Renal cortical epithelial cell (primary cell): ENCODE measurements at regions not wholly inside any gene's neighbourhood (a gene's known extent, or its start where the extent isn't known, plus 50 kb on each side); places are given as distances from the start of the nearest gene placed in this dataset.

Experiments
- DNase-seq: peaks from one replicate; pipeline ENCODE4 v3.0.0-alpha.2; 2011; ENCODE audit warnings: low read depth

DNA sequence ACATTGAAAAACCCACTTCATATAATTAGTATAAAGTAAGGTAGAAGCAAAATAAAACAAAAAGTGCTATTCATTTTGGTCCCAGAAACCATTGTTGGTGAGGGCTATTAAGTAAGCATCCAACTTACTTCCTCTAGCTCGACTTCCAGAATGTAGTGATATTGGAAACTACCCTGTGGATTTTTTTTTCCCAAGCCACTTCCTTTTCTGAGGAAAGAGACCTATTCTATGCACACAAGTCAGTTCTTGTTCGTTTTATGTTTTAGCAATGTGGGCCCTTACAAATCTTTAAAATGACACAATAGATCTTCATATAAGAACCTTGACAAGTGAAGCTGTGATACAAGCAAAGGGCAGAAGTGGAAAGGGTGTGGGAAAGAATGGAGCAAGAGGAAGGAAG lies 402.0 kb upstream of the TBL1XR1 start:
- DNase-seq, result no peak

DNA sequence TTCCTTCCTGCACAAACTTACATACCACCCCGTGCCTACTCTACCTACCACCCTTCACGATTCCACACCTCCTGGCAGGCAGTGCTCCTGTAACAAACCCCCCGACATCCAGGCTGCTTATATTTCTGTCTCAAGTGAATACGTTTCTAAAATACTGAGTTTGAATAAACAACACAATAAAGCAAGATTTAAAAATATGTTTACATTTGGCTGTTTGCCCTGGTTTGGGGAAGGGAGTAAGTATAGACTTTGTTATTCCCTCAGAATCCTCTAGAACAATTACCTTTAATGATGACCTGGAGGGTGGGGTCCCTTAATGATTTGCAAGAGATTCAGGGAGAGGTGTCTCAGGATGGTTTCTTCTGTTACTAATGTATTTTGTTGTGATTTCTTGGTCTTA lies 402.6 kb upstream of the TBL1XR1 start:
- no peak for DNase-seq

DNA sequence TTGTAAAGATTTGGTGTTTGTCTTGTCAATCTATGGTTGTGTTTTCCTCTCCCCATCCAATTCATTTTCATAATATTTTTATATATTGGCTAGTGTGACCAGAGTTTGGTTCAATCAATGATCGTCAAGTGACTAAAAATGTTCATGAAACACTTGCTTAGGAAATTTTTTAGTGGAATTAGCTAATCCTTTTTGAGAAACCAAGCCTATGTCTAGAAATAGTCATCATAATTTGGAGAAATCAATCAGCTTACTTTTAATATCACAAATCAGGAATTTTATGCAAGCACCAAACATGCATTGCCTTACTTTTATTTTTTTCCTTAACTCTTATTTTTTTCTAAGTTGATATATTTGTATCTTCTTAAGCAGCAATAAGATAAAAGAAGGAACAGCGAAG lies 403.1 kb upstream of the TBL1XR1 start:
- DNase-seq, result no peak

DNA sequence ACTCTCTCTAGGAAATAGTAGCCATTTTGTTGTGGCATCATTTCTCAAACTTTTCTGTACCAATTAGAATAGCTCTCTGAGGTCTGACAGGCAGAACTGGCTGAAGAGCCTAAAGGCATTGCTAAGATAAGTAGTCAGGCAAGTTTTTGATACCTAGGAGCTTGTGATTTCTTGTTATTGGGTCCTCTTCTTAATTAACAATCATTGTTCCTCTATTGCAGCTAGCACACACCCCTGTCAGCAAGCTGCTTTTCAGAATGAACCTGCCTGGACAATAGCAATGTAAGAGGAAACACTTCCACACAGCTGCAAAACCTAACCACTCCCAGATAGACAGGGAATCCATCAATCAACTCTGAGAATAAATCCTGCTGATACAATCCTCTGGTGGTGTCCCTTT lies 403.9 kb upstream of the TBL1XR1 start:
- DNase-seq, result no peak

DNA sequence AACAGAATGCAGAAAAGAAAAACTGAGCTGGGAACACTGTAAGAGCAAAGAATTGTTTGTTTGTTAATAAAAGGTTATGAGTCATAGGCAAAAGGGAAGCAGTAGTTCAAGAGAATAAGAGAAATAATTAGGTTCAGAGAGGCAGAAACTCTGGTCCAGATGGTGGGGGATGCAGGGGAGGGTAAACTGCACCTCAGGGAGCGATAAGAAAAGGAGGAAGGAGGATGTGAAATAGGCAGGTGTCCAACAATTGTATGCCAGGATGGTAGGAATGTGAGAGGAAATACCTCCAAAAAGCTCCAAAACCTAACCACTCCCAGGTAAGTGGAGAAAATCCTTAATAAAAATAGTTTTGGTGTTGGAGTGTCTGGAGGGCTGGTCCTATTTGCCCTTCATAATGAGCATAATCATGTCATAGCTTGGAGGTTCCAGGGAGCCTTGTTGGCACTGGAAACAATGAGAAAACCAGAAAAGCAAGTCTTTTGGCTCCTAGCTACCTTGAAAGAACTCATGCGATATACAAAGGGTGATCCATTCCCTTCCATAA lies 405.4 kb upstream of the TBL1XR1 start:
- DNase-seq, result peak; percentile 81

DNA sequence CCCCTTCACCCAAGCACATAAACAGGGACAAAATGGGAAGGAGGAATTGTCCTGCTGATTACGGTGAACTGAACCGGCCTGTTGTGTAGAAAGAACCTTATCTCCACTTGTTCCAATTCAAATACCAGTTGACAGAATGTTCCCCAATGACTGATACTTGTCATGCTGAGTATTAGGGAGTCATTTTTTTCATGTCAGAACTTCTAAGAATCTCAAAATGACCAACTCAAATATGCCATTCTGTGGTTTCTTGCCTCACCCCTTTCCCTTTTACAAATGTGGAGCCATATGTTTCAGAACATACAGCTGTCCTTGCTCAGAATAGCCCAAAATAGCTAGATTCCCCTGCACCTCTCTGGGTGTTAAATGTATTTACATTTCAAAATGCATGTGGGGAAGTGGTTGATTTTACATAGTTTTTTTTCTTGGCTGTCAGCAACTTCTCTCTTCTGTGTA lies 405.9 kb upstream of the TBL1XR1 start:
- DNase-seq, result no peak

DNA sequence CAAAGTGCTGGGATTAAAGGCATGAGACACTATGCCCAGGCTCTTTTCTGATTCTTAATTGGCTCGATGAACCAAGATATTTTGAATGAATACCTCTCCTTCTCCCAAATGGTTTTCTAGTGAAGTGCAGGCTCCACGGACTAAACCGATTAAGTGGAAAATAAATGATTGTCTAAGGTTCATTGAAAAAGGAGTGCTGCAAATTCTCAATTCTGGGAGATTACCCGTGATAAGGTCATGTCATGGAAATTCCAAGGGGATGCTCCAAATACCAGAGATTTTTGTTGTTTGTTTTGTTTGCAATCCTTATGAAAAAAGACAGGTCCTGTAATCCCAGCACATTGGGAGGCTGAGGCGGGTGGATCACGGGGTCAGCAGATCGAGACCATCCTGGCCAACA lies 406.9 kb upstream of the TBL1XR1 start:
- no peak for DNase-seq

DNA sequence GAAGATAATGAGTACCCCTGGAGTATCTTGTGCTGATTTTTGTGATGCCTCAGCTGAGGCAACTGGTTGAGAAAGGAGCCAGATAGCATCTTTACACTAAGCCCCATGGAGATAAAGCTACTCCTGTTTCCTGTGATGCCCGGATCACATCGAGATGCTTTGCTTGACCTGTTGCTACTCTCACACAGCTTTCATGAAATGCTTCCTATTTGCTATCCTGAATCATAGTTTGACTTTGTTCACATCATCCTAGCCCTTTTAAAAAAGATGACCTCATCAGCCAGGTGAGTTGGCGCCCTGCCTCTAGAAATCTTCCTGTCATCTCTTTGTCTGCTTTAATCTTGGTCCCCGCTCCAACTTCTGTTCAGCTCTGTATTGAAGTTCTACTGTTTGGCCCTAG lies 409.6 kb upstream of the TBL1XR1 start:
- no peak for DNase-seq

DNA sequence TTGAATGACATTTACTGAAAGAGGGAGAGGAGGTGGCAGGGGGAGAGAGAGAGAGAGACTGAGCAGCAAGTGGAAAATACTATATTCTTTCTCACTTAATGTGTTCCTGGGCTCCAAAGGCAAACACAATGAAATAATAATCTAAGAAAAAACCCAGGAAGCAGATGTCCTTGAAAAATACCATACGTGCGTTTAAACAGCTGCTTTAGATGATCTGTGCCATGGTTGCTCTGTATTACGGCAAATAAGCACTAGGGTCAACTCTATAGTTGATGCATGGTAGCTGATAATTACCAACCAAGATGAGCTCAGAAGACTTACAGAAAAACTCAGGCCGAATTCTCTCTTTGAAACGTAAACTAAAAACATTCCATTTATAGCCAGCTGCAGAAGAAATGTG lies 410.3 kb upstream of the TBL1XR1 start:
- no peak for DNase-seq

DNA sequence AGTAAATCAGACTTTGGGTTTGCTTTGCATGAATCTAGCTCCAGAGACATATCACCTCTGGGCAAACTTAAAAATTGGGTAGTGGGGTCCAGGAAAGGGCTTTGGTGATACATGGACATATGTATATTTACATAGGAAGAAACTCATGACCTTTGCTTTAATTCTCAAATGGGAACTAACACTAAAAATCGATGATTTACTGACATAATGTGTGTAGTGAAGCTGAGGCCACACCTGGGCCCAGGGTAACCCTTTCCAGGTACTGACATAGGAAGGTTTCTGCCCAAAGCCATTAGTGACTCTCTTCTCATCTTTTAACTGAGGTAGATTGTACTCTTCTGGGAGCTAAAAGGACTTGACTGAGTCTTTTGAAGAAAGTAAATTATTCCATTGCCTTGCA lies 411.2 kb upstream of the TBL1XR1 start:
- DNase-seq, result no peak

DNA sequence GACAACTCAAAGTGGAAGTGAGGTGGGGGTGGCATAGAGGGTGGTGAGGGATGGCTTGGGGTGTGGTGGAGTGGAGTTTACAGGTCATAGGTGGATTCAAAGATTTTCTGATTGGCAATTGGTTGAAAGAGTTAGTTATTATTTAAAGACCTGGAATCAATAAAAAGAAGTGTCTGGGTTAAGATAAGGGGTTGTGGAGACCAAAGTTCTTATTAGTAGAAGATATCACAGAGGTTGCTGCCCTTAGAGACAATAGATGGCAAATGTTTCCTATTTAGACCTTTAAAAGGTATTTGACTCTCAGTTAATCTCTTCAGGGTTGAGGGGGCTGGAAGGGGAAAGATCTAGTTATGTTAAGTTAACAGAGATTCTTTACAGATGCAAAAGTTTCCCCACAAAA lies 412.3 kb upstream of the TBL1XR1 start:
- DNase-seq, result no peak

DNA sequence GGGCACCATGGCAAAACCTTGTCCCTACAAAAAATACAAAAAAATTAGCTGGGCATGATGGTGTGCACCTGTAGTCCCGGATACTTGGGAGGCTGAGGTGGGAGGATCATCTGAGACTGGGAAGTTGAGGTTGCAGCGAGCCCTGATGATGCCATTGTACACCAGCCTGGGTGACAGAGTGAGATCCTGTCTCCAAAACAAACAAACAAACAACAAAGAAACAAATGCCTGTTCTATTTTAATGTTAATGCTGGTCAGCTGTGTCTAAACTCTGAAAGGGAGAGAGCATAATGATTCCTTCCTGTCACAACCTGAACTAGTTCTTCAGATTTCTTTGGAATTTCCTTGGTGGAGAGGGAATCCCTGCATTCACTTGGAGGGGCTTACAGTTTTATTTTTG lies 413.0 kb upstream of the TBL1XR1 start:
- no peak for DNase-seq

DNA sequence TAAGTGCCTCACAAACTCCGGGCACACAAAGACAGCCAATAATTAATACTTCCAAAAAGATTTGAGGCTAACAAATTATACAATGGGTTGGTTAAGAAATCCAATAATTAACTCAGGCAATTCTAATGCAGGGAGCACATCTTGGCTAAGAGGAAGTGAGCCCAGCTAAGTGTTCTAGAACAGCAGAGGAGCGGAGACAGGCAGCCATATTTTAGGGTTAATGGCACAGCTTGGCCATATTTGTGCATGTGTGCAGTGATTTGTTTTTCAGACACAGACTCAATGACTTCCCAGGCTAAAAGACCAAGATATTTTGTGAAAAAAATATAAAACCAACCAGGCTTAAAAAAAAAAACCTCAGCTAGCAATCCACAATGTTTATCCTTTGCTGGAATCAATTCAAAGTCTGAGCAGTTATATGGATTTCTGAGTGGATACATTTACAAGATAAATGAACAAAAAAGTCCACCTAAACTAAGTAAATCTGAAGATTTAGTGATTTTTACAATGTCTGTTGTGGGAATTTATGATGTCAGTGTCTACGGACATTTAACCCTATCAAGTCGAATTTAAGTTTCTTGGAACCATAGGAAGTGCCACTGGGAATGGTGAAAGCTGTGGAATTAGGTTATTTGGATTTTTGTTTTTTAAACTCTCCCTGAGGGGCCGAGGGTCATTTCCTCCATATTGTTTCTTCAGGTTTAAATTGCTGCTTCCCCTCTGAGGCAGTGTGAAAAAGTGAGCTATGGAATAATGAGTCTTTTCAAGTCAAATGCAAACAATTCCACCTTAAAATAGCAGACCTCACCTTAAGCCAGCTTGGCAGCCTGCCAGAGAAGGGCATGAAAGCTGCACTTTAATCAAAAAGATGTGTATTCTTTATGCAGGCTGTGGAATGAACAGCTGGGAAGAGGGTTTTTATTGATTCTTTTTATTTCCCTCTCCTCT lies 413.7 kb upstream of the TBL1XR1 start:
- DNase-seq, result no peak

DNA sequence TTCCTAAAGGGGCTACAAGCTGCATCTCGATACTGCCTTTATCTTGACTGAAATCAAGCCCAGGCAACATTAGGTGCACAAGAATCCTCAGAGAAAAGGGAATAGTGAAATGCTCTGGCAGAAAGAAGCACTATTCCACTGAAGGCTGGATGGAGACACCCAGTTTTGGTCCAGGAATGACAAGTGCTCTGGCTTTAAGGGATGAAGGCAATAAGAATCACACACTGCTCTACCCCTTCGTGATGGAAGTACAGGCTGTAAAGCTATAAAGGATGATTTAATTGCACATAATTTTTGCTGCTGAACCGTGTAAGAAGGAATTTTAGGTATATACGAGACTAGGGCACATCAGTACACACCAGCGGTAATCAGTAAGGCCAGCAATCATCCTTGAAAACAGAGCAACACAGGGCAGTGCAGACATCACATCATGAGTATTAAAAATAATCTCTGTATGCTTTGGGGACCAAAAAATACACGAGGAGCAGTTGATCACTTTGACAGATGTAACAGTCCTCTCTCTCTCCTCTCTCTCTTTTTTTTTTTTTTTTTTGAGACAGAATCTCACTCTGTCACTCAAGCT lies 414.6 kb upstream of the TBL1XR1 start:
- no peak for DNase-seq

DNA sequence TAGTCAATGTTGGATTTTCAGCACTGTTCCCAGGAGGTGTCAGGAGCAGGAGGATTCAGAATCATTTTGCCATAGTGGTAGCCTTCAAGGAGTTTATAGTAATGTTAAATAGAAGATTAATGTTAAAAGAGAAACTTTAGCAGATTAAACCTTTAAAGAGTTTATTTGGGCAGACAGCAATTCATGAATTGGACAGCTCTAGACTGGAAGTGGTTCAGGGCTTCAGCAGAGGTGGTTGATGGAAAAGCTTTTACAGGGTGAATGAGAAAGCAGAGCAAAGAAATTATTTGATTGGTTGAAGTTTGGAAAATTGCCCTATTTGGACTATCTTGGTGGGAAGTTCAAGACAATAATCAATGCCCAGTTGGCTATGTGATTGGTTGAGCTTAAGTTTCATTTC lies 416.6 kb upstream of the TBL1XR1 start:
- no peak for DNase-seq

DNA sequence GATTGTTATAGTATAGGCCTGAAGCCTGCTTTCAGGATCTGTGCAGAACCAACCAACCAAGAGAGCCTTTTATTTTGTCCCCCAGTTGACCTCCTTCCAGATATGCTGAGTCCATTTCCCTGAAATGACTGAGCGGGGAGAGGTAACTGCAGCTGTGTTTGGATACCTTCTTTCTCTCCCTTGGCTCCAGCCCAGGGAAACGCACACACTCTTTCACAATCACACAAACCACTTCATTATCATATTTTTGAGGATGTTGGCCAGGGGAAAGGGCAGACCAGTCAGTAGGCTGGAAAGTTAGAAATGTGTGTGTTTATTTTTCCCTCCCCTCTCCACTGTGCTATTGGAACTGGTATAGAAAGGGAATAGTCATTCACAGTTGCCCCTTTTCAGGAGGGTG lies 417.7 kb upstream of the TBL1XR1 start:
- DNase-seq, result peak; percentile 93

DNA sequence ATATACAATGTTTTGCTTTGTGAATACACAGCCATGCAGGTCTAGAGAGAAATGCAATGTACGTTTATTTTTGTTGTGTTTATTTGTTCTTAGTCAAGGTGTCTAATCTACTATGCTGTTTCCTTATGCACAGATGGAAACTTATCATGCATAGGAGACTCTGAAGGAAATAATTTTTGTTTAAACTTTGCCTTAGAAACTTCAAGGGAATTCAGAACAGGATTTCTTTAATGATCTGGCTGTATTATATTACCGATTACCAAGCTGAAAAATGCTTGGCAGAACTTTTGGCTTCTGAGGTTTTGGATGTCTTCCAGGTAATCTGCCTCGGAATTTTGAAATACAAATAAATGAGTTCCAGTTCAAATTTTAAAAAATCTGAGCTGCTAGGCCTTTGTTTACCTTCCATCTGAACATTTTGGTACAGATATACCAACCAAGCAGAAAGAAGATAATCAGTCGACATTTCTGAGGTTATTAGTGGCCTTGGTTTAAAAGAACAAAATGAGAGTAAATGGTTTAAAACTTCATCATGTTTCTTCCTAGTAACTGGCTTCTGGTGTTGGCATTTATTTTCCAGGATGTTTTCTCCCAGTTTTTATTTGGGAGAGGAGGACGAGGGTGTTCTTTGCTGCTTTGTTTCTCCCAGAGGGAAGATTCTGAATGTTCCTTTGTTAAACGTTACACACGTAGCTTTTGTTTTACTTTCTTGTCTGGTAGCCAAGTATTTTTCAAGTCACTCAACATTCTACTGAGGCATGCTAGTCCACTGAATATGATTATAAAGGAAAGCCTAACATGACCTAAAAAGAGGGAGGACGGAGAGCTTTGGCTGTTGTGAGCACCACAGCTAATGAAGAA lies 421.8 kb upstream of the TBL1XR1 start:
- peak; percentile 75 for DNase-seq

DNA sequence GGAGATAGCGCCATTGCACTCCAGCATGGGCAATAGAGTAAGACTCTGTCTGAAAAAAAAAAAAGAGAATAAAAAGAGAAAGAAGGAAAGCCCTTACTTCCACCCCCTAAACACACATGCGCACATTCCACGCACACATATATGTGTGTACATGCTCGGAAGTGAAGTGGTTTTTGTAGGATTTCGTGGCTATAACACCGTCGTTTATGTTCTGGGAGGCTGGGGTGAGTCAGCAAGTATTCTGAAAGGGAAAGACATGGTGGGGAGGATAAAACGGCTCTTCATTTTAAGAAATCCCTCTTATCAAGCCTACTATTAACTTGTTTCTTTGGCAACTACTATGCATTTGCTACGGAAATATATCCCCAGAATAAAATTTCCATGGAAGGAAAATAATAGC lies 422.8 kb upstream of the TBL1XR1 start:
- DNase-seq, result no peak

DNA sequence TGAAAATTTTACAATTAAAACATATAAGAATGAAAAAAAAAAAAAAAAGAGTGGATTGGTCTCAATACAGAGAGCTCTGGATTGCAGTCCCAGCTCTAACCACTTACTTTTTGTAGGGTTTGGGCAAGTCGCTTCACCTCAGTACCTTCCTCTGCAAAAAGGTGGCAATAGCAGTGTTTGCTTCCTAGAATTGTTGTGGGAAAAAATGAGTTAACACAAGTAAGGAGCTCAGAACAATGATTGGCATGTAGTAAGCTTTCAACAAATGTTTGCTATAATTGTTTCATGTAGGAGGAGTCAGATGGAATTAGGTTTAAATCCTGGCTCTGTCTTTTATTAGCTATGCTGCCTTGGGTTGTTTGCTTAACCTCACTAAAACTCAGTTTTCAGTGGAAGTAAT lies 425.2 kb upstream of the TBL1XR1 start:
- DNase-seq, result peak; percentile 71

DNA sequence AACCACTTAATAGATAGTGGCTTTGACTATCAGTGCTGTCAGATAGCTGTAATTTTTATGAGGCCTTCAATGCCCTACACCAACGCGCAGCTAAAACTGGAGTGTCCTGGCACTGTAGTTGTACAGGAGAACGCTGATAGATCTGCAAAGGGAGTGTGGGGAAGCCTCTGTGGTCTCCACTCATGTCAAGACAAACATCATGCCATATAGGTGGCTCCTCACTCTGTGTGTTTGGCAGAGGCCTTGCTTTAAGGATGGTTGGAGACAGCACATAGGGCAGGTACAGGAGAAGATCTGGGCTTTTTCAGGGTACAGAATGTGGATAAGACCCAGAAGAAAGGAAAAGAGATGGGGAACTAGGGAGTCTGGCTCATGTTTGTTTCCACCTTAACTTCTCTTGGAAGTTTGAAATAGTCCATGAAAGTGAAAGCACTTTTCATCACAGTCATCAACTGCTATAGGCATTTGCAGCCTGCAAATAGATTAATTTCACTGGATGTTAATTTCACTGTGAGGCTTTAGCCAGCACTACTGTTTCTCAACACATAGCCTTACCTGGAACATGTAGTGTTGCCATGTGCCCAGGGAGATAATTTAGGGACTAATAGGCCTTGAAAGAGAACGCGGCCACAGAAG lies 425.8 kb upstream of the TBL1XR1 start:
- DNase-seq, result no peak
